MCF 10A (cell line): ENCODE measurements at regions not wholly inside any gene's neighbourhood (a gene's known extent, or its start where the extent isn't known, plus 50 kb on each side); places are given as distances from the start of the nearest gene placed in this dataset.

Source experiments
- BruUV-seq: library from RNA; stranded (reverse); fragments of 400-500 nt; replicated peaks from 2 replicates; lab custom pipeline; 2021; lab: Mats Ljungman, UMichigan
- CTCF ChIA-PET: fragments of 300-600 bp; sonication (Branson Sonifier 250); formaldehyde crosslinking; extraction: SDS; loops from one replicate; lab custom pipeline; 2021; ENCODE audit warnings: antibody characterized with exemption, inconsistent platforms; lab: Yijun Ruan, JAX
- POLR2A ChIA-PET: fragments of 300-600, 350-650 bp; sonication (Branson Sonifier 250); formaldehyde crosslinking; extraction: SDS; loops from one replicate; lab custom pipeline; 2020; ENCODE audit warnings: antibody characterized with exemption, inconsistent platforms; lab: Yijun Ruan, JAX
- DNase-seq: peaks from one replicate; pipeline ENCODE4 v3.0.0-alpha.2; 2018; ENCODE audit not compliant: unreplicated experiment
- H3K27ac Mint-ChIP-seq: one replicate; pipeline ENCODE4 v1.8.0; 2022; ENCODE audit warnings: mild to moderate bottlenecking, low read depth, mixed read lengths; ENCODE audit not compliant: unreplicated experiment
- H3K27me3 Mint-ChIP-seq: one replicate; pipeline ENCODE4 v1.8.0; 2022; ENCODE audit warnings: mixed read lengths; ENCODE audit not compliant: insufficient read depth, unreplicated experiment
- H3K36me3 Mint-ChIP-seq: one replicate; pipeline ENCODE4 v1.8.0; 2022; ENCODE audit warnings: mild to moderate bottlenecking, moderate library complexity, mixed read lengths; ENCODE audit not compliant: insufficient read depth, unreplicated experiment
- H3K4me1 Mint-ChIP-seq: one replicate; pipeline ENCODE4 v1.8.0; 2022; ENCODE audit warnings: mixed read lengths; ENCODE audit not compliant: insufficient read depth, unreplicated experiment
- H3K4me3 Mint-ChIP-seq: one replicate; pipeline ENCODE4 v1.8.0; 2022; ENCODE audit warnings: mild to moderate bottlenecking, moderate library complexity, mixed read lengths; ENCODE audit not compliant: unreplicated experiment
- H3K9me3 Mint-ChIP-seq: one replicate; pipeline ENCODE4 v1.8.0; 2022; ENCODE audit warnings: mixed read lengths; ENCODE audit not compliant: unreplicated experiment
- CTCF ChIP-seq: fragments of 200-600 bp; IDR thresholded peaks from one replicate; pipeline ENCODE4 v1.8.0; 2022; ENCODE audit warnings: antibody characterized with exemption, mild to moderate bottlenecking; ENCODE audit not compliant: unreplicated experiment
- intact Hi-C: fragments of 100-400 bp; cut with micrococcal nuclease; formaldehyde crosslinking; loops from 2 replicates; pipeline ENCODE4 v1.14.1; 2022

- Mint-ChIP-seq H3K27me3 (peaks cover under 1% of the 10 kb centered on the region), H3K4me3 (no peak overlapping the region), H3K27ac (no peak overlapping the region), H3K4me1 (peaks cover 37% of the 10 kb centered on the region), H3K9me3 (no peaks in the 10 kb centered on the region), H3K36me3 (peaks cover 6% of the 10 kb centered on the region)
- CTCF ChIA-PET = interaction anchor here (0.5 to 0.6 kb wide), 2 partner anchors 50 to 806 kb away, joined by 3 read pairs; no protein-coding TSS in a partner anchor
- peak; percentile 77 for DNase-seq
- BruUV-seq = no TSS peak
- POLR2A ChIA-PET = interaction anchor here (0.7 kb wide), 1 partner anchor 94 kb away, joined by 3 read pairs; no protein-coding TSS in a partner anchor
- TF ChIP-seq CTCF = no peak
- intact Hi-C loops = loop anchor here (10.0 kb wide), 1 partner anchor 48 kb away; no protein-coding TSS in a partner anchor
These were observed 75.9 kb upstream of the TNRC6C start for GRCh38 chr17:77882481-77883212.

GRCh38 chr17:77883213-77883650 lies 75.3 kb upstream of the TNRC6C start:
- TF ChIP-seq CTCF = no peak
- H3K9me3 Mint-ChIP-seq = no peaks in the 10 kb centered on the region
- POLR2A ChIA-PET = no interaction called here
- DNase-seq = no peak
- intact Hi-C loops = loop anchor here (10.0 kb wide), 1 partner anchor 48 kb away; no protein-coding TSS in a partner anchor
- no peak overlapping the region for H3K27ac Mint-ChIP-seq
- peaks cover 6% of the 10 kb centered on the region for H3K36me3 Mint-ChIP-seq
- BruUV-seq = no TSS peak
- CTCF ChIA-PET = no interaction called here
- H3K4me3 Mint-ChIP-seq = no peak overlapping the region
- peaks cover 6% of the 10 kb centered on the region for H3K27me3 Mint-ChIP-seq
- H3K4me1 Mint-ChIP-seq = peaks cover 38% of the 10 kb centered on the region

GRCh38 chr17:77884019-77884418 lies 74.5 kb upstream of the TNRC6C start:
- ChIA-PET CTCF (no interaction called here), POLR2A (no interaction called here)
- Mint-ChIP-seq H3K4me3 (no peak overlapping the region), H3K4me1 (peaks cover 38% of the 10 kb centered on the region), H3K27ac (no peak overlapping the region), H3K27me3 (peaks cover 14% of the 10 kb centered on the region), H3K36me3 (peaks cover 6% of the 10 kb centered on the region), H3K9me3 (no peaks in the 10 kb centered on the region)
- no peak for TF ChIP-seq CTCF
- no peak for DNase-seq
- intact Hi-C loops = loop anchor here (10.0 kb wide), 1 partner anchor 49 kb away; no protein-coding TSS in a partner anchor
- BruUV-seq = no TSS peak

- intact Hi-C loops = loop anchor here (5.0 to 10.0 kb wide), 2 partner anchors 50 to 343 kb away; no protein-coding TSS in a partner anchor
- no peak for TF ChIP-seq CTCF
- Mint-ChIP-seq H3K27ac (no peak overlapping the region), H3K4me3 (no peak overlapping the region), H3K4me1 (peaks cover 38% of the 10 kb centered on the region), H3K9me3 (no peaks in the 10 kb centered on the region), H3K27me3 (peaks cover 22% of the 10 kb centered on the region), H3K36me3 (peaks cover 6% of the 10 kb centered on the region)
- POLR2A ChIA-PET = no interaction called here
- no peak for DNase-seq
- CTCF ChIA-PET = interaction anchor here (0.6 kb wide), 1 partner anchor 1313 kb away, joined by 3 read pairs; no protein-coding TSS in a partner anchor
- BruUV-seq = no TSS peak
These were observed 73.4 kb upstream of the TNRC6C start for GRCh38 chr17:77884967-77885641.
